ENCODE measurements at regions not wholly inside any gene's neighbourhood (a gene's known extent, or its start where the extent isn't known, plus 50 kb on each side); places are given as distances from the start of the nearest gene placed in this dataset.

- TF ChIP-seq EZH2phosphoT487 (IDR thresholded peaks at IDR 0.05; ENCODE audit: borderline replicate concordance, low read length) (no peak), CTCF (conservative IDR thresholded peaks at IDR 0.05; ENCODE audit: low read depth, low read length) (no peak)
Measured at GRCh38 chr4:153880983-153881382, 92.1 kb upstream of the SFRP2 start.
